K562 (cell line): ENCODE measurements at regions not wholly inside any gene's neighbourhood (a gene's known extent, or its start where the extent isn't known, plus 50 kb on each side); places are given as distances from the start of the nearest gene placed in this dataset.

ENCODE experiments used
- ATAC-seq: fragments of 200-7000 bp; cut with Tn5 transposase; 3 replicates; pipeline ENCODE4 v1.9.1; 2020; ENCODE audit warnings: moderate library complexity
- BruUV-seq: library from RNA; stranded (reverse); fragments of 400-500 nt; replicated peaks from 2 replicates; lab custom pipeline; 2021; lab: Mats Ljungman, UMichigan
- CTCF ChIA-PET: fragments of 300-600 bp; formaldehyde crosslinking; extraction: SDS; loops from one replicate; lab custom pipeline; 2021; ENCODE audit warnings: low intra/inter-chr PET ratio; lab: Yijun Ruan, JAX
- POLR2A ChIA-PET: fragments of 300-600, 350-650 bp; sonication (Branson Sonifier 250); formaldehyde crosslinking; extraction: SDS; loops from one replicate; lab custom pipeline; 2021; ENCODE audit warnings: antibody characterized with exemption, inconsistent platforms; lab: Yijun Ruan, JAX
- DNase-seq, 4 experiments: peaks; one replicate each; pipeline versions ENCODE4 v3.0.0 to v3.0.0-alpha.2; 2011 to 2018; ENCODE audit warnings: low spot score in 3 of 4, mixed read lengths in 3 of 4; ENCODE audit errors: extremely low read depth in 1 of 4
- FAIRE-seq: peaks from 2 replicates; lab custom pipeline; 2011; peaks lifted over from hg19 to GRCh38; lab: Jason Lieb, UNC
- H2AFZ ChIP-seq: 2 replicates; pipeline ENCODE4 v1.6.0; 2011; ENCODE audit warnings: low read depth, low read length, control low read depth, inconsistent platforms
- H3K27ac ChIP-seq: fragments of 200-600 bp; 3 replicates; pipeline ENCODE4 v1.8.0; 2011; ENCODE audit warnings: low read depth, mild to moderate bottlenecking, control low read depth, inconsistent platforms, low read length, moderate library complexity, mixed read lengths; ENCODE audit errors: extremely low read depth
- H3K27me3 ChIP-seq, 2 experiments: fragments of 300-600 bp in 1 of 2; 2 replicates in 1 of 2; 3 replicates in 1 of 2; pipeline versions ENCODE4 v1.6.0 to v1.8.0; 2011; ENCODE audit warnings: inconsistent platforms in 2 of 2, low read length in 2 of 2, mild to moderate bottlenecking in 1 of 2, mixed read lengths in 1 of 2, moderate library complexity in 1 of 2; ENCODE audit not compliant: control insufficient read depth in 2 of 2, insufficient read depth in 2 of 2
- H3K36me3 ChIP-seq: fragments of 300-600 bp; 3 replicates; pipeline ENCODE4 v1.8.0; 2011; ENCODE audit warnings: mild to moderate bottlenecking, low read length, inconsistent platforms; ENCODE audit not compliant: control insufficient read depth, insufficient read depth
- H3K4me1 ChIP-seq, 2 experiments: fragments of 200-600 bp in 1 of 2; replicated peaks in 1 of 2; 2 replicates in 1 of 2; 3 replicates in 1 of 2; pipeline versions ENCODE4 v1.5.1 to v1.8.0; 2011; ENCODE audit warnings: inconsistent platforms in 2 of 2, low read length in 2 of 2, mild to moderate bottlenecking in 1 of 2, mixed read lengths in 1 of 2, moderate library complexity in 1 of 2; ENCODE audit not compliant: control insufficient read depth in 2 of 2, insufficient read depth in 2 of 2
- H3K4me2 ChIP-seq: 2 replicates; pipeline ENCODE4 v1.6.1; 2011; ENCODE audit warnings: low read length, control low read depth, inconsistent platforms, mixed read lengths; ENCODE audit not compliant: insufficient read depth
- H3K4me3 ChIP-seq: fragments of 200-600 bp; sonication (generic), shearing (Covaris generic); 2 replicates; pipeline ENCODE4 v1.5.1; 2016; ENCODE audit warnings: control low read depth, inconsistent platforms
- H3K79me2 ChIP-seq: fragments of 200-600 bp; 3 replicates; pipeline ENCODE4 v1.8.0; 2011; ENCODE audit warnings: low read length, inconsistent platforms; ENCODE audit not compliant: control insufficient read depth, insufficient read depth
- H3K9ac ChIP-seq, 2 experiments: 2 replicates each; pipeline versions ENCODE4 v1.6.0 to v1.6.1; 2011; ENCODE audit warnings: low read depth in 2 of 2, low read length in 2 of 2, control low read depth in 1 of 2, inconsistent platforms in 1 of 2, mild to moderate bottlenecking in 1 of 2, mixed read lengths in 1 of 2; ENCODE audit not compliant: insufficient read depth in 1 of 2
- H3K9me1 ChIP-seq: one replicate; pipeline ENCODE4 v1.6.0; 2011; ENCODE audit warnings: inconsistent platforms, mild to moderate bottlenecking, low read length, moderate library complexity; ENCODE audit not compliant: control insufficient read depth, insufficient read depth
- H3K9me3 ChIP-seq: replicated peaks from 2 replicates; pipeline ENCODE4 v1.5.1; 2011; ENCODE audit warnings: low read depth, low read length, inconsistent platforms; ENCODE audit not compliant: control insufficient read depth, insufficient read depth
- H4K20me1 ChIP-seq: replicated peaks from 2 replicates; pipeline ENCODE4 v1.6.1; 2011; ENCODE audit warnings: low read length, inconsistent platforms, mixed read lengths; ENCODE audit not compliant: control insufficient read depth, insufficient read depth
- BHLHE40 ChIP-seq: IDR thresholded peaks from 2 replicates; pipeline ENCODE4 v1.6.1; 2011; ENCODE audit warnings: low read length, improper control_type of control experiment
- GABPB2 ChIP-seq: fragments of 250-450 bp; sonication (Bioruptor Pico); conservative IDR thresholded peaks from 2 replicates; pipeline ENCODE4 v1.5.1; 2021; ENCODE audit warnings: mild to moderate bottlenecking
- KDM4B ChIP-seq, 2 experiments: fragments of 450-650 bp in 1 of 2; sonication (generic) in 1 of 2; IDR thresholded peaks; 2 replicates each; pipeline ENCODE4 v1.6.1; 2016 to 2017; ENCODE audit warnings: borderline replicate concordance in 2 of 2, antibody characterized with exemption in 1 of 2, low read depth in 1 of 2, mild to moderate bottlenecking in 1 of 2
- MCM3 ChIP-seq: fragments of 450-650 bp; IDR thresholded peaks from 2 replicates; pipeline ENCODE4 v1.6.1; 2016
- NCOA6 ChIP-seq: fragments of 450-650 bp; IDR thresholded peaks from 2 replicates; pipeline ENCODE4 v1.6.1; 2017; ENCODE audit warnings: mild to moderate bottlenecking
- RFX1 ChIP-seq: fragments of 450-650 bp; IDR thresholded peaks from 2 replicates; pipeline ENCODE4 v1.6.1; 2016; ENCODE audit warnings: mild to moderate bottlenecking, moderate library complexity
- XRCC3 ChIP-seq: fragments of 450-650 bp; IDR thresholded peaks from 2 replicates; pipeline ENCODE4 v1.6.1; 2017; ENCODE audit warnings: mild to moderate bottlenecking, moderate library complexity
- ZKSCAN1 ChIP-seq: fragments of 150-350 bp; IDR thresholded peaks from 2 replicates; pipeline ENCODE4 v1.6.1; 2016; ENCODE audit warnings: low read depth, low read length
- WGBS: fragments of 100-300 bp; shearing (Covaris generic); methylation state at CpG from one replicate; pipeline ENCODE4 v1.1.6; 2016; ENCODE audit warnings: low coverage, mixed read lengths; ENCODE audit not compliant: insufficient coverage; ENCODE audit errors: missing lambda C conversion rate; 5-methylcytosine and 5-hydroxymethylcytosine counted together
- in situ Hi-C: fragments of 300-500 bp; cut with MboI; formaldehyde crosslinking; loops from 4 replicates; pipeline ENCODE4 v1.15.0; 2018; ENCODE audit warnings: inconsistent platforms, mixed read lengths
- intact Hi-C: fragments of 100-400 bp; cut with micrococcal nuclease; formaldehyde crosslinking; loops from 2 replicates; pipeline ENCODE4 v1.14.2; 2022
- TF ChIP-seq, protein P1 (sequence below), 2 experiments: fragments of 450-650 bp in 1 of 2; sonication (generic) in 1 of 2; formaldehyde crosslinking in 1 of 2; IDR thresholded peaks in 1 of 2; conservative IDR thresholded peaks in 1 of 2; 2 replicates each; pipeline versions ENCODE4 v1.6.1 to v1.8.1; 2016 to 2023; ENCODE audit warnings: mild to moderate bottlenecking in 2 of 2, moderate library complexity in 2 of 2, inconsistent platforms in 1 of 2, missing genetic modification reagents in 1 of 2

DNA sequence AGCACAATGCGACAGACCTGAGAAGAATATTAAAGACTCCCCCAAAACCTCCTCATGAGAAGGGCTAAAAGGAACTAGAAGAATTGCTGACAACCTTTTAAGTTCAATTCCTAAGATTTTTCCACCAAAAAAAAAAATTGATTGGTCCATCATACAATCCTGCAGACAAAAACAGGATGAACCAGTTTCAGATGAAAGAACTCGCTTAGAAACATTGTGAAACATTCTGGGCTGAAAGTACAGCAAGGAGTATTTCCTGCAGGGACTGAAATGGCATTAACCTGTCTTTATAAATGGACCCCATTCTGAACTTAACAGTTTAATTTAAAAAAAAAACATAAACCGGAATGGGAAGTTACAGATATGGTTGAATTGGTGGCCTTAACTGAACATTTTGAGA, 96.0 kb upstream of the FAM174B start:
- CTCF ChIA-PET: no interaction called here
- POLR2A ChIA-PET: no interaction called here
- Histone ChIP-seq H2AFZ (no peak overlapping the region), H3K79me2 (no peaks in the 10 kb centered on the region), H3K36me3 (no peaks in the 10 kb centered on the region), H3K4me3 (no peak overlapping the region), H3K27me3 (peaks cover 10 to 18% of the 10 kb centered on the region in 2 experiments; a peak in 3 of 5 replicates), H3K4me2 (no peak overlapping the region), H3K9me3 (no peaks in the 10 kb centered on the region), H3K4me1 (no peaks in the 10 kb centered on the region), H3K9ac (no peak overlapping the region), H3K9me1 (no peaks in the 10 kb centered on the region), H3K27ac (no peak overlapping the region), H4K20me1 (no peaks in the 10 kb centered on the region)
- FAIRE-seq (no peak), ATAC-seq (no peak), DNase-seq (no peak)
- BruUV-seq: no TSS peak
- in situ Hi-C loops: no loop called here
- WGBS: 2% methylated on average over 3 of the region's 3 CpGs
- intact Hi-C loops: no loop called here
- TF ChIP-seq MCM3: no peak
- no peak for TF ChIP-seq BHLHE40
- TF ChIP-seq, protein P1, sequence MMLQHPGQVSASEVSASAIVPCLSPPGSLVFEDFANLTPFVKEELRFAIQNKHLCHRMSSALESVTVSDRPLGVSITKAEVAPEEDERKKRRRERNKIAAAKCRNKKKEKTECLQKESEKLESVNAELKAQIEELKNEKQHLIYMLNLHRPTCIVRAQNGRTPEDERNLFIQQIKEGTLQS (IDR thresholded peaks at IDR 0.05): no peak
- TF ChIP-seq, protein P1 (CRISPR knock-in tag; conservative IDR thresholded peaks at IDR 0.05): no peak
- no peak for TF ChIP-seq RFX1
- no peak for TF ChIP-seq ZKSCAN1
- no peak for TF ChIP-seq GABPB2 (CRISPR knock-in tag)
- no peak for TF ChIP-seq XRCC3
- no peak for TF ChIP-seq NCOA6
- no peak for TF ChIP-seq KDM4B (IDR thresholded peaks at IDR 0.05; ENCODE audit: borderline replicate concordance in 2 of 2, low read depth in 1 of 2)
